NOMO-1 (cell line): ENCODE measurements at regions not wholly inside any gene's neighbourhood (a gene's known extent, or its start where the extent isn't known, plus 50 kb on each side); places are given as distances from the start of the nearest gene placed in this dataset.

ENCODE experiments used
- DNase-seq, 2 experiments: peaks; one replicate each; lab custom pipeline; 2025; ENCODE audit not compliant: unreplicated experiment in 2 of 2; lab: John Stamatoyannopoulos, UW

- no peak for DNase-seq
Measured at GRCh38 chr5:54659700-54660131, 142.2 kb downstream of the SNX18 start.

DNA sequence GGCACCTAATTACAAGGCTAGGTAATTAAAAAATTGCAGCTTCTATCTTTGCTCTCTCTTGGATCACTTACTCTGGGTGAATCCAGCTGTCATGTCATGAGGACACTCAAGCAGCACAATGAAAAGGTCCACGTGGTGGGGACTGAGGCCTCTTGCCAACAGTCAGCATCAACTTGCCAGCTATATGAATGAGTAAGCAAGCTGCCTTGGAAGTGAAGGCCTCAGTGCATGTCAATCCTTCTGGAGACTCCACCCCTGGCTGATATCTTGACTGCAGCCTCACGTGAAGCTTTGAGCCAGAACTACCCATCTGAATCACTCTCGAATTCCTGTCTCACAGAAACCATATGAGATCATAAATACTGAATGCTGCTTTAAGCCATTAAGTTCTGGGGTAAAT lies 140.5 kb downstream of the SNX18 start:
- DNase-seq, result no peak

DNA sequence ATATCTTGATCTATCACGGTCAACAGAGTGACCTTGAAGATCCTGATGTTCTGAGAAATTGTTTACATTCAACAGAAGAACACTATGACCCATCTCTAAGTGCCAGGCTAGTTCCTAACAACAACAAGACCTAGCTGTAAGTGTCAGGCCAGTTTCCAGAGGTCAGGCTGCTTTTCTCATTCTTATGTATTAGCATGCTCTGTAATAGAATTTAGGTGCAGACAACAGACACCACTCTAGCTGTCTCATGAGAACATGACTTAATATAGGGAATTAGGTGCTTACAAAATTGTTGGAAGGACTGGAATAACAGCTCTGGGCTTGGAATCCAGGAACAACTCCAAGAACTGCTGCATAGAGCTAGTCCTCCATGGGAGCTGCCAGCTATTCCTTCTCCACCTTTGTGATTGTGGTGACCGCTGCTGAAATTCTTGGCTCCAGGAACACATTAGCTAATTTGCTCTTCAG lies 138.7 kb downstream of the SNX18 start:
- DNase-seq, result no peak

GRCh38 chr5:54655761-54656160 lies 138.2 kb downstream of the SNX18 start:
- no peak for DNase-seq

DNA sequence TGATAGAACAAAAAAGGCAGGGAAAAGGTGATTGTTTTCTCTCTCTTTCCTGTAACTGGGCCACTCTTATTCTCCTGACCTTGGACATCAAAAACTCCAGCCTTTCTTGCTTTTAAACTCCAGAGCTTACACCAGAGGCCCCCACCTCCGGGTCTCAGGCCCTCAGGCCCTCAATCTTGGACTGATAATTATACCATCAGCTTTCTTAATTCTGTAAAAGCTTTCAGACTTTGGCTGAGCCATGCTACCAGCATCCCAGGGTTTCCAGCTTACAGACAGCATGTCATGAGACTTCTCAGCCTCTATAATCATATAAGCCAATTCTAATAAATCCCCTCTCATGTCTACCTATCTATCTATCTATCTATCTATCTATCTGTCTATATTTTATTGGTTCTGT lies 137.7 kb downstream of the SNX18 start:
- DNase-seq, result no peak

GRCh38 chr5:54653956-54654614 lies 136.5 kb downstream of the SNX18 start:
- peak; percentile 46 to 89 for DNase-seq

DNA sequence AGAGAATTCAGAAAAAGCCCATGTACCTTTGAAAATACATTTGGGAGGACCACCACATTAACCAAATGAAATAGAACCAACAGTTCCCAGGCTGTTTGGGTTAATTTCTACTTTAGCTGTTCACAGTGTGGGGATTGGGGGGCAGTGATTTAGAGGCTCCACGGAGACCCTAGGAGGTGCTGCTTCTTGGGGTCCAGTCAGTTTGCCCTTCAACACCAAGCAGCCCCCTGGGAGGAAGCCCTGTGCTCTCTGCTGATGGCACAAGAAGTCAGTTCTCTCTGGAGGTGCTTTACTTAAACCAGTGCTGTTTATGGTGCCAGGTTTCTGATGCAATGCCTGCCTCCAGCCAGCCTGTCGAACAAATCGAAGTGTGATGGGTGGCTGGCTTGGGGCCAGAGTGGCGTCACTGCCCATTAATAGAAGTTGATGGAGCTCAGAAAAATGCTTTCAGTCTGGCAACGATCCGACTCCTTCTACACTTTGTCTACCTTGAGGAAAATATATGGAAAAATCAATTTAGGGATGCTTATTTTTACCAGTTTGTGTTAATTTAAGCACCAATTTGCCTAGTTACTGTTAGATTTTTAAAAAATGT lies 134.0 kb downstream of the SNX18 start:
- no peak for DNase-seq

GRCh38 chr5:54649041-54649504 lies 131.5 kb downstream of the SNX18 start:
- DNase-seq, result no peak

- DNase-seq, result peak; percentile 89 to 94
Measured at GRCh38 chr5:54646356-54647101, 129.0 kb downstream of the SNX18 start.

GRCh38 chr5:54645882-54646355 lies 128.4 kb downstream of the SNX18 start:
- DNase-seq, result no peak

DNA sequence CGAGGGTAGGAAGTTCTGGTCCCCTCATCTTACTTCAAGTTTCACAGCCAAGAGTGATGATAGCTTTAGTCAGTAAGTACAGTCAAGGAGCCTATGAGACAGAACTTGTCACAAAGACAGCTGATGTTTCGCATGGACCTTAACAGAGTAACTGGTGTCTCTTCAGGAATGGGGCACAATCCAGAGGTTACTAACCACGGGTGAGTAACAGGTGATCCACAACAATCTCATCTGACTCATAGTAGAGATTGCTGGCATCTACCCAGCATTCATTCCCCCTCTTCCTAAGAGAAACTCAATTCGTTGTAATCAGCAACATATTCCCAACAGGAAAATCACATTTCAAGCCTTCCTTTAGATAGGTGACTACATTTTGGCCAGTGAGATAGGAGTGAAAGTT lies 126.7 kb downstream of the SNX18 start:
- DNase-seq, result no peak

DNA sequence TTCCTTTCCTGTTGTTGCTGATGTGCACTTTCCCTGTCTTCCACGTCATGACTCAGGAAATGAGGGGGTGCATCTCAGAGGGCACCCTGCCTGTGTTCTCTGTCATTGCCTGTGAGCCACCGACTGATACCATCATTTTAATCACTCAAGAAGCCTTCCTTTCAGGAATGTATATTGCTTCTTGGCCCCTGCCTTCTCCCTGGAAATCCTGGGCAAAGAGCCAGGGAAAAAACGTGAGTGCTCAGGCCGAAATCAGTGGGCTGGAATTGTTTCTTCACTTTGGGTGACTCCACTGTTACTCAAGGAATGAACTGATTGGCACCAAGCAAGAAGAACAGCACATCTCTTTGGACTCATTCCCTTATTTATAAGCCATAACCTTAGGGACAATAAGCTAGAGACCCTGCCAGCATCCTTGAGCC lies 126.1 kb downstream of the SNX18 start:
- no peak for DNase-seq

GRCh38 chr5:54639621-54640020 lies 122.1 kb downstream of the SNX18 start:
- no peak for DNase-seq

- DNase-seq, result no peak
Measured at GRCh38 chr5:54638106-54638505, 120.5 kb downstream of the SNX18 start.

- DNase-seq, result no peak
Measured at GRCh38 chr5:54637654-54638053, 120.1 kb downstream of the SNX18 start.

DNA sequence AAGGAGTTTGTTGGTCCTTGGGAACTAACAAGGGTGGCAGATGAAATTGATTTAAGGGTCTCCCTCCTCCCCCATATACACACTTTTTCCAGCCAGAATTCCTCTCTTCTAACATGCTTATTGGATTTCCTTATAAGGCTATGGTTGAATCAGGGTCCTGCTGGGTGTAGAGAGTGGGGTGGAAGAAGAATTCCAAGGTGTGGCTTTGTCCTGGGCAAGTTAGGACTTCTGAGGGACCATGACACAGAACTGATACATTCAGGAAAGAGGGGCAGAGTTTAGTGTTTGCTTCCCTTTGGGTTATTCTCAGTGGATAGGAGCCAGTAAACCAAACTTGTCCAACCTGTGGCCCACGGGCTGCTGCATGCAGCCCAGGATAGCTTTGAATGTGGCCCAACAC lies 116.5 kb downstream of the SNX18 start:
- no peak for DNase-seq

DNA sequence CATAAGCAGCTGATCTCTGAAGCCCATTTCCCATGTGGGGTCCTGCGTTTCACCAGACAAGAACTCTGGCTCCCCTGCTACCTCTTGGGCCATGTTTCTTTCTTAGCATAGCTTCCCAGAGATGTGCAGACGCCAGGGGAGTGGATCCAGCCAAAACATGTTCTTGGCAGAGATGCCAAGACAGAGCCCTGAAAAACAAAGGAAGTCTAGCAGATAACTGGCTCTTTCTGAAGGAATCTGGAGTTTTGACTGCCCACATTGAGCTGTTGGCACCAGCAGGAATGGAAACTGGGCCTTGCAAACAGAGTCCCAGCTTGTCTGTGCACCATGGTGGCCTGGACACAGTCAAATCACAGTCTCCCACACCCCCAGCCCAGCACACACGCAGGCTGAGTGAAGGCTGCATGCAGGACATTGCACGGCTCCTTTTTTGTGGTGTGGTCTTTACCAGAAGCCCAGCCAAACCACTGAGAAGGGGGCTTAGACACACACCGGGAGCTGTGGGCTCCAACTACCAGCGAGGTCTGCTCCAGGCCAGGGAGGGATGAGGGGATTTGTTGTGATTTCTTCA lies 114.7 kb downstream of the SNX18 start:
- no peak for DNase-seq

- no peak for DNase-seq
Measured at GRCh38 chr5:54630738-54631359, 113.3 kb downstream of the SNX18 start.

GRCh38 chr5:54629115-54629514 lies 111.6 kb downstream of the SNX18 start:
- no peak for DNase-seq

DNA sequence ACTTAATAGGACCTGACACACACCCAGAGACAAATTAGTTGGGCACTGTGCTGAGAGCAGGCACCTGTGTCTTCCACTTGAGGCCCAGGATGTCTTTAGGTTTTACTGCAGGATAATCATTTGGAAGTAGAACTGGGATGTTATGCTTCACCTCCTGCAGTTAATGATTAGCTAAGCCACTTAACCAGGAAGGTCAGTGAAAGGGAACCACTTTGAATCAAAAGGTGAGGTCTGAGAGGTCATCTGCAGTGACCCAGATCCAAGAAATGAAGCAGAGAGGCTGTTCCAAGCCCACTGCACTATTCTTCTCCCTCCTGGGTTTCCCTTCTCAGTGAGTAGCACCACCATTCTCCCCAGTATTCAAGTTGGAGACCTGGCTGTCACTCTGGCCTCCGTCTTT lies 110.5 kb downstream of the SNX18 start:
- DNase-seq, result no peak

- DNase-seq, result peak in 1 of 2 experiments; percentile 11
Measured at GRCh38 chr5:54626407-54626806, 108.8 kb downstream of the SNX18 start.
